GM21576 (cell line): ENCODE measurements at regions not wholly inside any gene's neighbourhood (a gene's known extent, or its start where the extent isn't known, plus 50 kb on each side); places are given as distances from the start of the nearest gene placed in this dataset.

Source experiments
- ATAC-seq: cut with Tn5 transposase; IDR thresholded peaks from one replicate; pipeline ENCODE4 v1.9.1; 2021; ENCODE audit warnings: mild to moderate bottlenecking, moderate library complexity; ENCODE audit not compliant: unreplicated experiment

DNA sequence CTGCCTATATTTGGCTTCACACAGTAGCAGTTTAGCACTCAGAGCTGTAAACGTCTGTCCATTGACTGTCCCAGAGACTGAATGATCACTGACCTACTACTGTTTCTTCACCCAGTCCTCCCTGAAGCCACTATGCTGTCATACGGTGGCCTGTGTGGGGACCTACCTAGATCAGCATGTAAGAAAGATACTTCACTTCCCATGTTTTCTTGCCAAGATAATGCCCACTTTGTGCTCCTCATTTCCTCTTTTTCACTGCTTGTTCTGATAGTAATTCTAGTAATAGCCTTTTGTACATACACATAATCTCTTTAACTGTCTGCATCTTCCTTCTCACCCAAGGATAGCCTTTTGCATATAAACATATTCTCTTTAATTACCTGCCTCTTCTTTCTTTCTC, 109.9 kb upstream of the TIAM2 start:
- ATAC-seq = no peak

- ATAC-seq = no peak
Measured at GRCh38 chr6:154886016-154886415, 109.1 kb upstream of the TIAM2 start.

DNA sequence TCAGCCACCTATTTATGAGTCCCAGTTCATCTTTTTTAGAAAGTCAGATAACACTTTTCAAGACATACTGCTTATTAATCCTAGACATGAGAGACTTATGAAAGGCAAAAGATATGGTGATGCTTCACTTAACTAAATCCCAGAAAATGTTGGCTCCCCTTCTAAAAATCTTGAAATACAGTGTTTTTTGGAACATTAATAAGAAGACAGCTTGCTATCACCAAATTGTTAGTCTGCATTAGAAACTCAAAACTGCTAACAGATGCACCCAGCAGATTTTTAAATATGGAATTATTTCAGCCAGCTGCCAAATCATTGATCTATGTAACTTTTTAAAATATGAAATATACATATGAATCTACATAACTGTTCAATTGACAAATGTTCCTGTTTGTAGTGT, 108.6 kb upstream of the TIAM2 start:
- no peak for ATAC-seq

DNA sequence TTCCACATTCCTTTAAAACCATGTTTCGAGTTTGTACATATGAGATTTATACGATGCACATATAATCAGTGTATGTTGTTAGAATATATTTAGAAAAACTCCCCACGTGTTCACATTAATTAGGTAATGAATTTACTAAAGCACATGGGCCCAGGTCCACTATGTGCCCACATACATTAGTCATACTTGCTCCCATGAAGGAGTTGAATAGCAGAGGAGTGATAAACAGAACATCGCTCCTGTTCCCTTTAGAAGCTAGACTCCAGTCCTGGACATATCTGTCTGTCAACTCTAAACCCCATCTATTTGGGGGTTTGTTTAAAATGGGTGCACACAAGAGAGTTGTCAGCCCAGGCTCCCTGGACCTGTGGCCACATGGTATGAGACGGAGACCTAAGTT, 108.1 kb upstream of the TIAM2 start:
- ATAC-seq = no peak

- ATAC-seq = no peak
Measured at GRCh38 chr6:154888421-154889295, 106.5 kb upstream of the TIAM2 start.

DNA sequence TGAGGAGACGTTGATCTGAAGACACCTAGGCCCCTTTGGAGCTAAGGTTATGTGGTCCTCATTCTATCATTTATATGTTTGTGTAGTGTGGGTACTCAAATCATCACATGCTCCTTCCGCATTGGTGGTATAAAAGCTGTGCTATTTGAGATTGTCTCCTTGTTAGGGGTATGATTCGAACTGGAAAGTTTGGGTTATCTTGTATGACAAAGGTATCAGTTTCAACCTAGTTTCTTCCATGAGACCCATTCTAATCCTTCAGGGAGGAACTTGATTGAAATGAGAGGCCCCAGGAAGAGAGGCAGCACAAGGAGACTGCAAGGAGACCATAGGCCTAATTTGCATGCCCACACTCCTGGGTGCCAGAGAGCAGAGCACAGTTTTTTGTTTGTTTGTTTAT, 104.2 kb upstream of the TIAM2 start:
- no peak for ATAC-seq

DNA sequence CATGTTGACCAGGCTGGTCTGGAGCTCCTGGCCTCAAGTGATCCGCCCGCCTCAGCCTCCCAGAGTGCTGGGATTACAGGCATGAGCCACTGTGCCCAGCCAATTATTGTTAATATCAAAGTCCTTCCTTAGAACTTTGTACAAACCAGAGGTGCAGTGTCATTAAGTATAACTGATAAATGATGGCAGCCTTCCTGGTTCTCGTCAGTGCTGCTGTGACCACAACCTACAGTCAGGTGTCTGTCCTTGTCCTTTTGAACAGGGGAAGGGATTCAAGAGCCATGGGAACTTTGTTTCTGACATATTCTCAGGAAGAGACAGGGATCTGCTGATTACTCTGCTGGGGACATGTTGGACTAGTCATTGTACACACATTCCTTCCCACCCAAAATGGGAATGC, 103.2 kb upstream of the TIAM2 start:
- no peak for ATAC-seq

DNA sequence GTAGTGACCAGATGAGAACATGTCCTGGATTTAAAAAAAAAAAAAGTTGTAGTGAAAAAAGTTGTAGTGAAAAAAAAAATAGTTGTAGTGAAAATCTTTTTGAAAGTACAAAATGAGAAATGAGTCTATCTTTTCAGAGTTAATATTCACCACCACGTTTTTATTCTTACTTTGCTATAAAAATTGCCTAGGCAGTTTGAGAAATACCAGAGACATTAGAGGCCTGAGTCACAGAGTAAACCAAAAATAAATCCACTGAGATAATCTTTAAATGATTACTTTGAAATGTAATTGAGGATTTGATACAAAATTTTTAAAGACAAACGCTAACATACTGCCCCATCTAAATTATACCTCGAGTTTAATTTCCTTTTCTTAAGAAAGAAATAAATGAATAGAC, 101.2 kb upstream of the TIAM2 start:
- ATAC-seq = no peak

GRCh38 chr6:154894902-154895301, 100.2 kb upstream of the TIAM2 start:
- no peak for ATAC-seq

DNA sequence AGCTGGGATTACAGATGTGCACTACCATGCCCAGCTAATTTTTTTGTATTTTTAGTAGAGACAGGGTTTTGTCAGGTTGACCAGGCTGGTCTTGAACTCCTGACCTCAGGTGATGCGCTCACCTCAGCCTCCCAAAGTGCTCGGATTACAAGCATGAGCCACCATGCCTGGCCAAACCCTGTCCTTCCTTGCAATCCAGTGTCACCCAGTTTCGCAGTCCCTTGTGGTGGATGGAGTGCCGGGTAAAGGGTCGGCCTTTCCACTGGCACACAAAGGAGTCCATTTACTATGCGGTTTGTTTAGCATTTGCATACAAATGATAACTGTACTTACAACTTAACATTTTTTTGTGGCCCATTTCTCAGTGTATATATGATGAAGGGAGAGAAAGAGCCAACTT, 99.3 kb upstream of the TIAM2 start:
- no peak for ATAC-seq

DNA sequence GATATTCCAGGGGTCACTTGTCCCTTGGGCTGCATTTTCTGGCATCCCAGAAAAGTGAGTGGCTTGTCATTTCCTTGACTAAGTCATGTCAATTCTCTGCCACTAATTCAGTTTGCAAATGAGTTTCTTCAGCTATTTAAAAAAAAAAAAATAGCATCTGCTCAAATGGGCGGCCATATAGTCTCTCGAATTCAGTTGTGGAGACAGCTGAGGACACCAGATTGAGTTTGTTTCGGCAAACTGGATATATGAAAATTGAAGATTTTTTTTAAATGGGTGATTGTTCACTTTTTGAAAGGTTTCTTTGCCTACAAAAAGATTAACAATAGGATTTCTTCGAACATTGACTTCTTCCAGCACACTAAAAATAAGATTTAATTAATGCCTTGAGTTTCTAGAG, 96.3 kb upstream of the TIAM2 start:
- ATAC-seq = no peak

DNA sequence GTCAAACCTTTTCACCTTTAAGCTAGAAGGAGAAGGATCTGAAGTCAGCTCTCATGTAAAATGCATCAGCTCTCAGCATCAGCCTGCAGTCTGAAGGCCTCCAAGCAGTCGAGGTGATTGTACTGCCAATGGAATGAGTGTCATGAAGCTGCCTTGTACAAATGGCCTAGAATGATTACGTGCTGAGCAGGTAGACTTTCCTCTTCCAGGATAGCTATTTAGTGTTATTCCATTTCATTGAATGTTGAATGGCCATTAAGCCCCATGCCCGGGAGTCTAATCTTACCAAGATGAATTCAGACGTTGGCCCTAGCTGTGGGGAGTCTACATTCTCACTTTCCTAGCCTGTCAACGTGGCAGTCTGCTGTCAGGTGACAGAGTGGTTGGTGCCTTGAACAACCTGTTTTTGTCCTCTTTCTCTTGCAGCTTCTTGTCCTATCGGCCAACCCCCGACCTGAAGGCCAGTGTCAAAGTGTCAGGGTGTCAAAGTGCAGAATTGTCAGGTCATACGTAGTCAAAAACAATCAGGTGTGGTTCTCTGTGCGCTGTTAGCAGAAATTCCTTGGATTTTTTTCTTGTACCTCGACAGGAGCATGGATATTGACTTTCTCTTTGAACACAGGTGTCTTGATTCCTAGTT, 95.2 kb upstream of the TIAM2 start:
- no peak for ATAC-seq

DNA sequence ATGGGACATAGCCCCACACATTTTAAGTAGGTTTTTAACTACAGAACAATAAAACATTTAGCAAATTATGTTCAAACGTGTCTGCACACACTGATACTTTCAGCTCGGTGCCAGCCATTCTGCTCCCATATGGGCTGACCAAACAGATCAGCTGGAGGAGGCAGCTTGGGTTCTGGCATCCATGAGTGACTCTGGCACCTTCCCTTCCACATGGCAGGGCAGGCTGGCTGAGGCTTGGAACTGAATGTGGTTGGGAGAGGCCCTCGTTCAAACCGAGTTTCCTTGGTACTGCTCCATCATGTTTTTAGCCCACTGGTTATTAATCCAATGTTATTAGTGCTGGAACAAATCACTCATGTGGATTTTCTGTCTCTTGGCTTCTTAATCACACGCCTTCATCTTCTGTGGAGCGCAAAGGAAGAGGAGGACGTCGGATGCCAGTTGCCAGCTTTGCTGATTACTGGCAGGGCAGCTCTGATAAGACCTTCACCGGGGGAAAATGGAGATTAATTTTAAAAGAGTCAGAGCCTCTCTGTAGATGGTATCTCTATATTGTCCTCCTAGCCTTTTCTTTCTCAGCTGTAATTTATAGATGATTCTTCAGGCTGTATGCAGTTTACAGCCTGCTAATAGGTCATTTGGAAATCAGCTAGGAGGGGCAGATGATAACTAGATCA, 93.1 kb upstream of the TIAM2 start:
- ATAC-seq = no peak

DNA sequence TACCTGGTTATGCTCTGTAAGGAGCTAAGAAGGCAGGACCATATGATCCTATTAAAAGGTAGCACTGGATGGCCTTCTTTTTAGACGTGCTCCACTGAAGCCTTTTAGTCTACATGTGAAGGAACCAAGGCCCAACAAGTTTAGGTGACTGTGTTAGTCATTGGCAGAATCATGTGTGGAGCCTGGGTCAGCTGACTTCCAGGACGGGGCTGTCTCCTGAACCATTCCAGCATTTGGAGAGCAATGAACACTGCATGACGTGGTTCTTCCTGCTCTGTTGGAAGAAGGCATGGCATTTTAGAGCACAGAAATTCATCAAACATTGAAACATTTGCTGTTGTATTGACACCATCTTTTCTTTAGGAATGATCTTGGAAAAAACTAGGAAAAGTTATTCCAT, 87.8 kb upstream of the TIAM2 start:
- ATAC-seq = no peak

- no peak for ATAC-seq
Measured at GRCh38 chr6:154908723-154909122, 86.4 kb upstream of the TIAM2 start.

- no peak for ATAC-seq
Measured at GRCh38 chr6:154909311-154909710, 85.8 kb upstream of the TIAM2 start.

GRCh38 chr6:154909821-154910220, 85.3 kb upstream of the TIAM2 start:
- ATAC-seq = no peak

- no peak for ATAC-seq
Measured at GRCh38 chr6:154914288-154914687, 80.8 kb upstream of the TIAM2 start.

GRCh38 chr6:154916857-154917256, 78.3 kb upstream of the TIAM2 start:
- ATAC-seq = no peak

GRCh38 chr6:154917941-154918340, 77.2 kb upstream of the TIAM2 start:
- no peak for ATAC-seq

DNA sequence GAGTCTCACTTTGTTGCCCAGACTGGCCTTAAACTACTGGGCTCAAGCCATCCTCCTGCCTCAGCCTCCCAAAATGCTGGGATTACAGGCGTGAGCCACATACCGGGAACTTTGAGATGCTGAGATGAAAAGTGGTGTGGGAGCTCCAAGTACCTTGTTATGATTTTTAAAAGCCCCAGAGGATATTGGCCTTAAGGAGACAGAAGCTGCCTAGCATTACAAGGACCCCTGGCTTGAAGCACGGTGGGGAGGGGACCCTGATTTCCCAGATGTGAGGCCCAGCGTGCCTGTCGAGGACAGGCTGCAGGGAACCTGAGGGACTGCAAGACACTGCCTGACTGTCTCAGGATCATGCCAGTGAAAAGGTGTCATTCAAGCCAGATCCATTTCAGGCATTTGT, 75.3 kb upstream of the TIAM2 start:
- ATAC-seq = no peak
